ENCODE measurements at regions not wholly inside any gene's neighbourhood (a gene's known extent, or its start where the extent isn't known, plus 50 kb on each side); places are given as distances from the start of the nearest gene placed in this dataset.

DNA sequence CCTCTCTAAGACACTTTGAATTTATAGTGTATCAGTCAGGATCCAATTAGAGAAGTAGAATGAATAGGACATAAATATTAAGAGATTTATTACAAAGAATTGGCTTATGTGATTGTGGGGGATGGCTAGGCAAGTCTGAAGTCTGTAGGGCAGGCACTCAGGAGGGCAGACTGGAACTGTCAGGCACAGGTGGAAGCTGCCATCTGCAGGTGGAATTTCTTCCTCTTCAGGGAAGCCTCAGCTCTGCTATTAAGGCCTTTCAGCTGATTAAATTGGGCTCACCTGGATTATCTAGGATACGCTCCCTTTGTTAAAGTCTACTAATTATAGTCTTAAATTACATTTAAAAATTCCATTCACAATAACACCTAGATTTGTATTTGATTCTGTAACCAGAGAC is 92.0 kb upstream of the HAO2 start:
- FAIRE-seq: no peak
- BruUV-seq (replicated peaks): no TSS peak
- Histone ChIP-seq H3K36me3 (ENCODE audit: control insufficient read depth, insufficient read depth, low read length) (no peaks in the 10 kb centered on the region), H4K20me1 (replicated peaks; ENCODE audit: control insufficient read depth, insufficient read depth, low read length) (no peaks in the 10 kb centered on the region), H3K4me3 (no peak overlapping the region), H3K9ac (ENCODE audit: insufficient read depth in 1 of 2, low read depth in 2 of 2, low read length in 2 of 2) (no peak overlapping the region), H3K27ac (ENCODE audit: extremely low read depth, low read depth, low read length) (no peak overlapping the region), H3K9me3 (replicated peaks; ENCODE audit: control insufficient read depth, insufficient read depth, low read depth, low read length) (no peaks in the 10 kb centered on the region), H3K9me1 (ENCODE audit: control insufficient read depth, insufficient read depth, low read length) (no peaks in the 10 kb centered on the region), H2AFZ (ENCODE audit: low read depth, low read length) (no peak overlapping the region), H3K4me2 (ENCODE audit: insufficient read depth, low read length) (no peak overlapping the region), H3K79me2 (ENCODE audit: control insufficient read depth, insufficient read depth, low read length) (no peaks in the 10 kb centered on the region), H3K27me3 (ENCODE audit: control insufficient read depth in 2 of 2, insufficient read depth in 2 of 2, low read length in 2 of 2) (no peaks in the 10 kb centered on the region), H3K4me1 (replicated peaks in 1 of 2; ENCODE audit: control insufficient read depth in 2 of 2, insufficient read depth in 2 of 2, low read length in 2 of 2) (no peaks in the 10 kb centered on the region)
- TF ChIP-seq, protein P1, sequence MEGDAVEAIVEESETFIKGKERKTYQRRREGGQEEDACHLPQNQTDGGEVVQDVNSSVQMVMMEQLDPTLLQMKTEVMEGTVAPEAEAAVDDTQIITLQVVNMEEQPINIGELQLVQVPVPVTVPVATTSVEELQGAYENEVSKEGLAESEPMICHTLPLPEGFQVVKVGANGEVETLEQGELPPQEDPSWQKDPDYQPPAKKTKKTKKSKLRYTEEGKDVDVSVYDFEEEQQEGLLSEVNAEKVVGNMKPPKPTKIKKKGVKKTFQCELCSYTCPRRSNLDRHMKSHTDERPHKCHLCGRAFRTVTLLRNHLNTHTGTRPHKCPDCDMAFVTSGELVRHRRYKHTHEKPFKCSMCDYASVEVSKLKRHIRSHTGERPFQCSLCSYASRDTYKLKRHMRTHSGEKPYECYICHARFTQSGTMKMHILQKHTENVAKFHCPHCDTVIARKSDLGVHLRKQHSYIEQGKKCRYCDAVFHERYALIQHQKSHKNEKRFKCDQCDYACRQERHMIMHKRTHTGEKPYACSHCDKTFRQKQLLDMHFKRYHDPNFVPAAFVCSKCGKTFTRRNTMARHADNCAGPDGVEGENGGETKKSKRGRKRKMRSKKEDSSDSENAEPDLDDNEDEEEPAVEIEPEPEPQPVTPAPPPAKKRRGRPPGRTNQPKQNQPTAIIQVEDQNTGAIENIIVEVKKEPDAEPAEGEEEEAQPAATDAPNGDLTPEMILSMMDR (IDR thresholded peaks at IDR 0.05 in 2 of 3, conservative IDR thresholded peaks at IDR 0.05 in 1 of 3; ENCODE audit: insufficient read depth in 2 of 3, low read depth in 1 of 3, low read length in 3 of 3): peak in 2 of 3 experiments; percentile 17 to 34; a peak in 2 of 6 replicates
- TF ChIP-seq HNRNPLL (IDR thresholded peaks at IDR 0.05; ENCODE audit: low read depth, low read length, poor library complexity, severe bottlenecking) (no peak), NFATC3 (IDR thresholded peaks at IDR 0.05) (no peak), KAT7 (CRISPR knock-in tag; IDR thresholded peaks at IDR 0.05; ENCODE audit: borderline replicate concordance) (no peak), RAD21 (CRISPR knock-in tag; conservative IDR thresholded peaks at IDR 0.05 in 1 of 2, IDR thresholded peaks at IDR 0.05 in 1 of 2) (peak in 1 of 2 experiments; percentile 50; a peak in 3 of 4 replicates), HMG20B (CRISPR knock-in tag; IDR thresholded peaks at IDR 0.05) (no peak), RBM22 (IDR thresholded peaks at IDR 0.05; ENCODE audit: low read depth, low read length, poor library complexity, severe bottlenecking) (no peak), ZNF165 (CRISPR knock-in tag; IDR thresholded peaks at IDR 0.05; ENCODE audit: borderline replicate concordance) (no peak), YBX1 (IDR thresholded peaks at IDR 0.05) (no peak)
- TF ChIP-seq, protein P2, sequence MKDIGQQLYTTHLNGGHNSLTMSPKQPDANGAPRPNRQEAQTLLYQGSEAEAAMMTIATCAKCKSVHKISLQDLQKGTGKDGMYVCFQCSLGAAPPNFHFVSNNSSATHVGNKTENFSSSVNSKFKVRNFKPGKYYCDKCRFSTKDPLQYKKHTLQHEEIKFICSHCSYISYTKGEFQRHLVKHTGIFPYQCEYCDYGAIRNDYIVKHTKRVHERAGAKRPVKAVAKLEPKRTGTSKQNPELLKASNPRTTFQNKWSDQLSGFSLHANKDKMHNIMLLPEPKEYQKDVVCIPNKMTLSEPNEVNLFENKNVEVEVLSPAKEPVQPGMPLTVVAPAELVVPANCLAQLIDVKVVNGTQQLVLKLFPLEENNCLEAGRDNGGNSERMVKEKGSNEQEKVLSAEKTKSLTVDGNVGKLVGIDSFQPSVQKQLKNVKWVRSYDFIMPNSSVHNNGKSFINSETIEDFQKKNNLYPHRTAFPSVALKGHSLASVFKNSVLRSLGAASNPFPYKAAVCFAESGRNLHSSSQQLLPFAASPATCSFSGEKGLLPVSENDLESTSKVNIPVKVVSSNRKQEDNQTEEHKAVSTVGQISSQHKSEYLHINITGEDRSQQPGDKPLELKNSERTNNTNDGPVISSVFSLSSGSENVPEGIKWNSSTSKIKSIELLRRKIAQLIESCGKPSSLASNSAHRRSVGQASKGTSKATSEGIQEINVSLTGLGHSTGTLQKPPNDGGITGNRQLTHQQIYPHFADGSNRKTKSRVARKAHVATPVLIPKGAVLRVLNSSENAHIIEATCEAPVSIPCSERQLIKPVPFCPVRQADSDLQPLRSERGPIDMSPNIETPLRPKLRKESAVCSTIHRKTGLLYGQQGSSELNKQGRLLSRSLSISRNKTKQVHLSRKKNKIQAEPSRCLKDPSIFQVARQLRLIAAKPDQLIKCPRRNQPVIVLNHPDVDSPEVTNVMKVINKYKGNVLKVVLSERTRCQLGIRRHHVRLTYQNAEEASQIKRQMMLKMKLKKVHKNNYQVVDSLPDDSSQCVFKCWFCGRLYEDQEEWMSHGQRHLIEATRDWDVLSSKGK (CRISPR knock-in tag; IDR thresholded peaks at IDR 0.05): no peak
- POLR2A ChIA-PET: interaction anchor here (1.8 kb wide), 1 partner anchor 136 kb away, joined by 6 read pairs; the partner anchor contains the start of gene WARS2
- CTCF ChIA-PET (ENCODE audit: low intra/inter-chr PET ratio): no interaction called here
- peak; percentile 45; the same call in 1 of the 3 replicates for ATAC-seq
- 6% methylated on average over 1 of the region's 1 CpG for WGBS (ENCODE audit: insufficient coverage, low coverage, missing lambda C conversion rate)
- in situ Hi-C loops (cut with MboI) (no loop called here), intact Hi-C loops (cut with micrococcal nuclease) (loop anchor here (1.0 to 10.0 kb wide), 2 partner anchors 442 to 1125 kb away; no protein-coding TSS in a partner anchor)
- DNase-seq (ENCODE audit: extremely low read depth in 1 of 4, low spot score in 3 of 4): peak in 1 of 4 experiments; percentile 5
